ENCODE measurements at regions not wholly inside any gene's neighbourhood (a gene's known extent, or its start where the extent isn't known, plus 50 kb on each side); places are given as distances from the start of the nearest gene placed in this dataset.

GRCh38 chr14:36028665-36029064 lies 147.9 kb downstream of the PTCSC3 start:
- no peak for DNase-seq (ENCODE audit: low read depth)

DNA sequence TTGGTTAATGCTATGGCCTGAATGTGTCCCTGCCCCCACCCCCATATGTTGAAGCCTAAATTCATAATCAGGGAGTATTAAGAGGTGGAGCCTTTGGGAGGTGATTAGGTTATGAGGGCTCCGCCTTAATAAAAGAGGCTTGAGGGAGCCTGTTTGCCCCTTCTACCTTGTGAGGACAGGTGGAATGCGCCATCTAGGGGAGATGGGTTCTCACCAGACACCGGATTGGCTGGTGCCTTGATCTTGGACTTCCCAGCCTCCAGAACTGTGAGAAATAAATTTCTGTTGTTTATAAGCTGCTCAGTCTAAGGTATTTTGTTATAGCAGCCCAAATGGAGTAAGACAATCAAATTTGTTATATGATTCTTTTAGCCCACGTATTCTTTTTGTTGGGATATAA lies 148.3 kb downstream of the PTCSC3 start:
- no peak for DNase-seq (ENCODE audit: low read depth)

DNA sequence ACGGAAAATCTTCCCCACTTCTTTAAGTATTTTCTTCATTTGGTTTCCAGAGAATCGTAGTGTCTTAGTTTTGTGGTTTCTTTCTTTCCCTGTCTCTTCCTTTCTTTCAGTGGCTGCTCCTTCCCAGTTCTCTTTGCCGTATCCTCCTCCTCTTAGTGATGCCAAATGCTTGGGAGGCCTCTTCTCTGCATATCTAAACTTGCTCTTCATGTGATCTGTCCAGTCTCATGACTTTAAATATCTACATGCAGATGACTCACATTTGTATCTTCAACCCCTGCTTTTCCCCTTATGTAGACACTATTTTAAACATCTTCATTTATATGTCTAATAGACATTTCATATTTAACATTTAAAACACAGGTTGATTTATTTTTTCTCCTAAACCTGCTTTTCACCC lies 149.2 kb downstream of the PTCSC3 start:
- no peak for DNase-seq (ENCODE audit: low read depth)

DNA sequence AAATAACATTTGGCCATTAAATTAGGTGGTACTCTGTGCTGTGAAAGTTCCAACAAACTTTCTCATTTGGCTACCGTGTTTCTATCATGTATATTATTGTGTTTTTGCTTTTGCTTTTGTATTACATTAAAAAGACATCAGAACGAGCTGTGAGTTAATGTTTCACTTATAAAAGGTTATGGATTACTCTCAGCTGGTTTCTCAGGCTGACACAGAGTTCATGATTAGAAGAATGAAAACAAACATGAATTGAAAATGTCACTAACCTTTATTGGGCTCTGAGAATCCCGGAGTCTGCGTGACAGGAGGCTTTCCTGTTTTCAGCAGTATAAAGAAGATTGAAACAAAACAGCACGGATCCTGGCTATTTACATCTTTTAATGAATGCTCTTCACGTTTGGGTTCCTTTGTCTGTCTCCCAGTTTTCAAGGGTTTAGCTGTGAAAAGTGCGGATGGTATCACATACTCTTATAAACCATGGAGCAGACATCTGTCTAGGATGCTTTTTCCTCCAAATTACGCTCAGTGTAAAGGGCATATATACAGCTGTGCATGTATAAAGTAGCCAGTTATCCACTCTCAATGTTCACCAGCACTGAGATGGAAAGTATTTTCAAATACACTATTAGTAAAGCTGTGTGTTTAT lies 153.6 kb downstream of the PTCSC3 start:
- no peak for DNase-seq (ENCODE audit: low read depth)

DNA sequence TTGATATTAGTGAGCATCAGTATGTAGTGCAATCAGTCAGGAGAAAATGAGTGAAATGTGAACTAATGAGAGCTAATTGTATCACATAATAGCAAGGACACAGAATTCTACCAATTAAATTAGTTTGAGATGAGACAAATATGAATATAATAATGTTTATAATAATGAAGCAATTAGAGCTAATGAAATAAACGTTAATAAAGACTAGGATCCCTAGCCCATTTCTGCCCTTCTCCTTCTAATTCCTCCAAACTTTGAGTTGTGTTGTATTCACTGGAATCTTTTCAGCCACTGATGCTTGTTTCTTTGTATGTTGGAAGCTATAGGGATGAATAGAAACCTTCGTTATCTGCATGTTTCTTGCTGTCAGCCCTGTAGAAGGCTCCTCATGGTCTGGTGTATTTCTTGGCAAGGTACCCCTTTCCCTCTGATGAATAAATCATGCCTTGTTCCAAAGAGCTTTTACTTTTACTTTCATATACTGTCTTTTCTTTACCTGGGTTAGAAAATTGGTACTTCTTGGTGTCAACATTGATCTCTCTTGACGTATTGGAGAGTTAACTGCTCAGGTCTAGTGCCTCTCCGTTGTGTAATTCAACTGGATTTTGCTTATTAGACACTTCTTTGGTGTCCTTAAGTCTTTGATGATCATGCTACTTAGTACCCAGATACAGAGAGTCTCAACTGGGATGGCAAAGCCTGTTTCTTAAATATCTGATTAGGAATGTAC lies 154.8 kb downstream of the PTCSC3 start:
- DNase-seq (ENCODE audit: low read depth), result no peak

- DNase-seq (ENCODE audit: low read depth), result no peak
Observed at GRCh38 chr14:36021030-36021422, 155.5 kb downstream of the PTCSC3 start.

GRCh38 chr14:36020120-36021029 lies 156.1 kb downstream of the PTCSC3 start:
- no peak for DNase-seq (ENCODE audit: low read depth)

DNA sequence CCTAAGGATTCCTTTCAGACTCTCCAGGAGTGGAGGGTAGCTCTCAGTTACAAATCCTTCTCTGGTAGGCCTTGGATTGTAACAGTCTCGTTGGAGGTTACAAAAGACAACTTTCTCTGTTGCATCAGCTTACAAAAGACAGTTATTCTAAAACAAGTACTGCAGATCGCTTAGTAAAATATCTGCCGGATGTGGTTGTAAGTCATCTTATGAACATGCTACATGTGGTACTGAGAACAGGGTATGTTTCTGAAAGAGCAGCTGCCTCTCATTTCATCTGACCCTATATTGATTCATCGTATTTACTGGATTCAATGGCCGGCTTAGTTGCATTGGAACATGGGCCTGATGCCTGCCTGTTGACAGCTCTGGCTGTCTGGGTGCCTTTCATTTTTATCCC lies 157.4 kb downstream of the PTCSC3 start:
- no peak for DNase-seq (ENCODE audit: low read depth)

DNA sequence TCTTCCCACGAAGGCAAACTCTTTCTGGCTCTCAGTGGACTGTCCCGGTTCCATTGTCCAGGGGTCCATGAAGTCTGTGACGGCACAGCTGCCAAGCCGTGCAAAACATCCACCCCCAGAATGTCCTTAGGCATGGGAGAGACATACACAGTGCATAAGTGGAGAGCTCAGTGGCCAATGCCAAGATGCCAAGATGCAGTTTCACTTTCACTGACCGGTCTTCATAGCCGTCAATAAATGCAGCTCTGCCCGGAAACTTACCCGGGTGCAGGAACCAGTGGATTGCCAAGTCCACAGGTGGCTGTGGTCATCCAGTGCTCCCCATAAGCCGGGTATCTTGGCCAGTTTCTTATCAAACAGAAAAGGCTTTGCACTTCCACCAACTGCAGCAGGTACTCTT lies 162.3 kb downstream of the PTCSC3 start:
- peak; percentile 27 for DNase-seq (ENCODE audit: low read depth)

GRCh38 chr14:36013483-36013882 lies 163.0 kb downstream of the PTCSC3 start:
- no peak for DNase-seq (ENCODE audit: low read depth)

- no peak for DNase-seq (ENCODE audit: low read depth)
Observed at GRCh38 chr14:36012621-36013020, 163.9 kb downstream of the PTCSC3 start.

GRCh38 chr14:36009643-36010042 lies 166.9 kb downstream of the PTCSC3 start:
- no peak for DNase-seq (ENCODE audit: low read depth)

GRCh38 chr14:36006623-36007022 lies 169.9 kb downstream of the PTCSC3 start:
- DNase-seq (ENCODE audit: low read depth), result no peak

DNA sequence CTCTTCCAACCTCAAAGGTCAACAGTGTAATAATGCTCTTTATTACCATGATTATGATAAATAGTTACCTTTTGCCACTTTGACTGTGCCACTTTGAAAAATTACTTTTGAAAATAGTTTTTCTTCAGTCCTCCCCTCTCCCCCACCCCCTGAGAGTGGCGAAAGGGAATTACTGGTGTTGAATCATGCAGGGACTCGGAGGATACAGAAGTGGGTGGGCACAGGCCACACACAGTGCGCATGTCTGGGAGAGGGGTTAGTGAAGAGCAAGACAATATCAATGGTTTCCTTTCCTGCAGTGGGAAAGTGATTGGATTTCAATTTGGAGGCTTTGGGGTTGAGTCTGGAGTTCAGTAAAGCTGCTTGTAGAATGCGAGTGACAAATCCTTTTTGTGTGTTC lies 170.9 kb downstream of the PTCSC3 start:
- no peak for DNase-seq (ENCODE audit: low read depth)

- no peak for DNase-seq (ENCODE audit: low read depth)
Observed at GRCh38 chr14:36001936-36002335, 174.6 kb downstream of the PTCSC3 start.

- no peak for DNase-seq (ENCODE audit: low read depth)
Observed at GRCh38 chr14:35999294-35999693, 173.2 kb downstream of the BRMS1L start.

DNA sequence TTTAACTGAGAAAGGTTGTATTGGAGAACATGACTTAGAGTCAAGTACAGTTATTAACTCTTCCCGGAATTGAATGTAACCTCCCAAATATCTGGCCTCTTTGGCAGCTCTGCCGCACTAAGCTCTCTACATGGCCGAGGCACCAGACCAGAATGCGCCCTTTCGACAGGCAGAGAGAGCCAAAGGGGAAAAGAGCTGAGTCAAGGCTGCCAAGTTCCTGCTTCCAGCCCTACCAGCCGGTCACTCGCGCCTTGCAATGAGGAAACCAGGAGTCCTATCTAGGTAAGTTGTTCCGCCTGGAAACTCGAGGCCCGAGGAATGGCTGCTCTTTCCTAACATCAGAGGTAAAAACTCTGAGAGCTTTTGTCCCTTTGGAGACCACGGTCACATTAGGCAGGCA lies 172.2 kb downstream of the BRMS1L start:
- DNase-seq (ENCODE audit: low read depth), result no peak

- no peak for DNase-seq (ENCODE audit: low read depth)
Observed at GRCh38 chr14:35993684-35993960, 167.5 kb downstream of the BRMS1L start.

DNA sequence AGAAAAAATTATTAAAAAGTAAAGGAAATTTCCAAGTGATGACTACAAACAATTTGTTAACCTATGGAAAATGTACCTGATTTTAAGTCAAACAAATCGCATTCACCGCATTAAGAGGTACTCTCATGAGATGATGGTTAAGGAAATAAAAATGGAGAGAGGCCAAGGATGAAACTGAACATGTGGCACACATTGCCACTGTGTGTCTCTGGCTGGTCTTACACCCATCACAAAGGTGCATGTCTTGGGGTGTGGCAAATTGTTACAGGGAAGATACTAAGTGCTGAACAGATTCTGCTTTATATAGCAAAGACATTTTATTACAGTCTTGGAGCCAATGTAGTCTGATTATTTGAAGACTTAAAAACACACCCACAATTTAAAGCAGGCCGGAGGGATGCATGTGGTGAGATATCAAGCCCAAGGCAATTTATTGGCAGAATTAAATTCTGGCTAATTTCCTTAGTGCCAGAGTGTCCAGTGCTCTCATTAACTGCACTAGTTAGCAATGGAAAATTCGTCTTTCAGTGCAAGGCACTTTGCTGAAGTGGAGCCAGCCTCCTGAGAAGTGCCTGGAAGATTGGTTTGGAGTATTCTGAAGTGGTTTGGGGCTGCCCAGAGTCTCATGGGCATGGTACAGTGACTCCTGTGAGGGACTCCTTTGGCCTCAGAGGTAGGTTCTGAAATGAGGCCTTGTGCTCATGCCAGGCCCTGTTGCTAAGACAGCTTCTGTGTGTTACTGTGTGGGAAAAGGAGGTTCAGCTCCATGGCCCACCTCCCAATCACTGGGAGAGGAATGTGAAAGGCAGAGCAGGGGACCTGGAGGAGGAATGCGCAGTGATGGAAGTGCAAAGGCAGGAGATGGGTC lies 166.9 kb downstream of the BRMS1L start:
- DNase-seq (ENCODE audit: low read depth), result no peak

GRCh38 chr14:35991356-35991755 lies 165.2 kb downstream of the BRMS1L start:
- DNase-seq (ENCODE audit: low read depth), result no peak

- DNase-seq (ENCODE audit: low read depth), result no peak
Observed at GRCh38 chr14:35989736-35990135, 163.6 kb downstream of the BRMS1L start.

Measured in Daoy (cell line).